HG03439 (cell line): ENCODE measurements at regions not wholly inside any gene's neighbourhood (a gene's known extent, or its start where the extent isn't known, plus 50 kb on each side); places are given as distances from the start of the nearest gene placed in this dataset.

Experiments
- ATAC-seq: cut with Tn5 transposase; IDR thresholded peaks from one replicate; pipeline ENCODE4 v1.9.1; 2021; ENCODE audit warnings: mild to moderate bottlenecking, moderate library complexity; ENCODE audit not compliant: unreplicated experiment

DNA sequence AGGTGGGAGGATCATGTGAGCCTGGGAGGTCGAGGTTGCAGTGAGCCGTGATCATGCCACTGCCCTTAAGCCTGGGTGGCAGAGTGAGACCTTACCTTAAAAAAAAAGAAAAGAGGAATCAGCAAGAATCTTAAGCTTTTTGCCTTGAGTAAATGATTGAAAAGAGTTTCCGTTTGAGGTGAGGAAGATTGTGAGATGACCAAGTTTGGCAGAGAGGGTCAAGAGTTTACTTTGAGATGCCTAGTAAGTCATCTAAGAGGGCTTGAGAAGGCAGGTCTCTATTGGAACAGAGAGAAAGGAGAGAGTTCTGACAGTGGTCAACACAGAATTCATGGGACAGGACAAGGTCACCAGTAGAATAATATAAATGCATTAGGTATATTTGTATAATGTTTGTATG, 572.1 kb downstream of the TLE4 start:
- no peak for ATAC-seq

DNA sequence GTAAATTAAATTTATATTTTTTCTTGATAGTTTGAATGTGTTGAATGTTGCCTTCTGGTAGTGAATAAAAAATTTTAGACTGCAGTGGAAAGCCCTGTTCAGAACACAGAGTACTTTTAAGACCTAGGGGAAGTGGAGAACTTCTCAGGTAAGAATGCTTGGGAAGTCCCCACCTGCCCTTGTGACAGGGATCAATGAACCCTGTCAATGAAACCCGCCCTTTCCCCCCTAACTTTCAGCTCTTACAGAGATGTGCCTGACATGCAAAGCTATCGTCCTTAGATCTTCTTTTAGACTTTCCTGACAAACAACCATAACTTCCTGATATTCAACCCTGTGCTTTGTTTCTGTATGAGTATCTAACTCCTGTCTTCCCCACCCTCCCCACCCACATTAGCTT, 562.7 kb downstream of the TLE4 start:
- ATAC-seq, result peak; percentile 94

DNA sequence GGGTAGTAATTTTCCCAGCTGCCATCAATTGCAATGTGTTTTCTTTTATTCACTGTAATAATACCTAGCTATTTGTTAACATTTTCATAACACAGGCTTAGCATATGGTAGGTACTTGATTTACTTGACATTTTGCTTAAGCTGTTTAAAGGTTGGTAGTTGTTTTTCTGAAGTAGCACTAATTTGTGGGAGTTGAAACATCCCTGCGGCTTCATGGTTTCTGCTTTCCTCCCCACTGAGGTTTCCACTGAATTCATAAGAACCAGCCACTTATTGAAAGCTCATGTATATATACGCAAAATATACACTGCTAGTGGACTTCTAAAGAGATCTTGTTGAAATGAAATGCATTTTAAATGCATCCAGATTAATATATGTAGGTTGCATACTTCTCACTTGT, 559.9 kb downstream of the TLE4 start:
- no peak for ATAC-seq

DNA sequence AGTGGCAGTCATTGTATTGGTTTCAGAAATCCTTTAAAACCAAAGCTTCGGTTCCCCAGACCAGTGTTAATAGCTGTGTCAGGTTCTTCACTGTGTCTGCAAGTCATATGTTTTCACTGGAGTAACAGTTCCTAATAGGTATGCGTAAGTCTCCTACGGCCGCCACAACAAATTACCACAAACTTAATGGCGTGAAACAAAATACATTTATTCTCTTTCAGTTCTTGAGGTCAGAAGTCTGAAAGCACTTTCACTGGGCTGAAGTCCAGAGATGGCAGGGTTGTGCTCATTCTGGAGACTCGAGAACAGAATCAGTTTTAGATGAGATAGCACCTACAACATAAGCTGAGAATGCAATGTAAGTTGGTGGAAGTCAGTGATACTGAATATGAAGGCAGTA, 556.2 kb downstream of the TLE4 start:
- no peak for ATAC-seq

DNA sequence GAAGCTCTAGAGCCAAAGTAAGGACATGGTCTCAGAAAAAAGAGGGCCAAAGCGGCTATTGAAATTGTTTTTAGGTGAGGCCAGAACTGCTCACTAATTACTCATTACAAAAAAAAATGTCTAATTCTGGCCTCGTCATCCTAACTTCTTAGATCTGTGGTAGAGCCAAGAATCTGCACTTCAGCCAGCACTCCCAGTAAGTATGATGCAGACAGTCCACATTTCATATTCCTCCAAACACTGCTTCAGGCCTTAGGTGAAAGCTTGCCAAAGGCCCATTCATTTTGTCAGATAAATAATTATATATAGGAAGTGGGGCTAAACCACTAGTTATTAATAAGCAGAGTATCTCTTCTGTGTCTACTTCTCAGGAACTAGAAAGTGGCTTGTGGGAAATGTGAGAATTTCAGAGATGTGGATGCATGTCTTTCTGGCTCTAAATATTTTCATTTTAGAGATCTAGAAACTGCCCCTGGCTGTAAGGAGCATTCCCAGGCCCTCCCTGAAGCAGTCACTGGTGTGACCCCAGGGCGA, 554.0 kb downstream of the TLE4 start:
- no peak for ATAC-seq

DNA sequence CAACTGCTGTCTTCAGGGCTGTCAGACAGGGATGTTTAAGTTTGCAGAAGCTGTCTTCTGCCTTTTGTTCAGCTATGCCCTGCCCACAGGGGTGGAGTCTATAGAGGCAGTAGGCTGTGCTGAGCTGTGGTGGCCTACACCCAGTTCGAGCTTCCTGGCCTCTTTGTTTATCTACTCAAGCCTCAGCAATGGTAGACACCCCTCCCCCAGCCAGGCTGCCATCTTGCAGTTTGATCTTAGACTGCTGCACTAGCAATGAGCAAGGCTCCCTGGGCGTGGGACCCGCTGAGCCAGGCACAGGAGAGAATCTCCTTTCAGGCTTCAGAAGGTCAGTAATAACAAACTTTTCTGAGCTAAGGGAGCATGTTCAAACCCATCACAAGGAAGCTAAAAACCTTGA, 545.3 kb downstream of the TLE4 start:
- ATAC-seq, result no peak

DNA sequence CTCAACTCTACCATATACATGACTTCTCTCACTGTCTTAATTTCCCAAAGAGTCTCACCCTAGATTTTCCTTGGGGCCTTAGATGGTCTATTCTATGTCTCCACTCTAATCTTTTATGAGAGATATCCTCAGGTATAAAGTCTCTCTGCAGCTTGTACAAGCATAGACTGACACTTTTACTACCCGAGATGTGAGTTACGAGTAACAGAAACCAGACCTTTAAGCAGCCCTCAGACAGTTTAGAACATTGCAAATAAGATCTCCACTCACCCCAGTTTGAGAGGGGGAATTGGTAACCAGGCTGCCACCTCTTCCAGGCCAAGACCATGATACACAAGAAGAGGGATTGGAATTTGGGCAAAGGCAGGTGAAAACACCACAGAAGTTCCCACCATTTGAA, 542.5 kb downstream of the TLE4 start:
- no peak for ATAC-seq

DNA sequence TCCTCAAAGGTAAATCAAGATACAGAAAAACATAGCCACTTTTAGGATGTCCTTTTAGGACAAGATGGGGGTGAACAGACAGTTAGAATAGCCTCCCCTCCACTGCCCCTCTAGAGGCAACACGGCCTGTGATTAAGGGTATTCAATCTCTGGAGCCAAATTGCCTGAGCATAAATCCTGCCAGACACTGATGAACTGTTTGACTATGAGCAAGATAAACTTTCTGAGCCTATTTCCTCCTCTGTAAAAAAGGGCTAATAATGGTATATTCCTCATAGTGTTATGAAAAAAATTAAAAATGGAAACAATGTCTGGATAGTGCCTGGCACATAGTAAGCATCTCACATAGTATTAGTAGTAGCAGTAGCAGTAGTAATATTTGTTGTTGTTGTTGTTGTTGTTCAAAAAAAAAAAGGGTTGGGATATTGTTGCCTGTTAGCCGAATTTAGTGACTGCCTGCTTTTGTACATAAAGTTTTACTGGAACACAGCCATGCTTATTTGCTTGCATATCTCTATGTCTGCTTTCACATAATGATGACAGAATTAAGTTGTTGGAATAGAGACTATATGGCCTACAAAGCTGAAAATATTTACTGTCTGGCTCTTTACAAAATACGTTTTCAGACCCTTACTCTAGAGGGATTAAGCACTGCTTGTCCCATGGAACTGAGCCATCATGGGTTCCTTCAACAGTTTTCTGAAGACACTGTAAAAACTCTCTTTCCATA, 536.3 kb downstream of the TLE4 start:
- no peak for ATAC-seq

DNA sequence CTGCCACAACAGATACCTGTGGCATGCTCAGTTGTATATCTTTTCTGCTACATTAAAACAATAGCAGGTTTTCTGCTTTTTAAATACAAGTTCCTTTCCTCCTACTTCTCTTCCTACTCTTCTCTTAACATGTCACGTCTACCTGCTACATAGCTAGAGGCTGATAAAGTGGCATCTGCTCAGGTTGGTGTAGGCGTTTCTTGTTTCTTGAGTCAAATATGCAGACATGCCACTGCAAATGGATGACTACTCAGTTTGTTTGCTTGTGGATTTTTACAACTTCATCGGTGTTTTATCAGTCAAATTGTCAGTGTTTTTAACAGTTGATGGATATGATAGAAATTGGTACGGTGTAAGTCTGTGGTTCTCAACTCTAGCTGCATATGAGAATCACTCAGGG, 525.7 kb downstream of the TLE4 start:
- ATAC-seq, result no peak

DNA sequence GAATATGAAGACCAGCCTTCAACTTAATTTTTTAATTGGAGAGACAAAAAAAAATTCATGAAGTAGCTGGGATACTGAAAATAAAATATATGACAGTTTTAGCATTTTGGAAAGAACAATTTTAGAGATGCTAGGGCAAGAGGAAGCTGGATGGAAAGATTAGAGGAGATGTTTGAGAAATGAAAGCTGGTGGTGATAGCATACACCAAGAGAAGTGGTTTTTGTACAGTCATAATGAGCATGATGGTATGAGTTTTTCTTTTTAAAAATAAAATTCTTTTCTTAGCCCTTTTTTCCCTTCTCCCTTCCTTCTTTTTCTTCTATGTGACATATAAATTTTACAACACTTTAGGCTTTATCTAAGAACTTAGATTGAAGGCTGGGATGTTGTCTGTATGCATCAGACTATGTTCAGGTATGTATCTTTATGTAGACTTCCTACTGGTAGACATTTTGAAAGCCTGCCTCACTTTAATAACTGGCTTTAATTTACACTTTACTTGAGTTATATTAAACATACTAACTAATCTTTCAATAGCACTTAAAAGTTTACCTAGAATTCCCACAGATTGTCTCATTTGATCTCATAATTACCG, 522.5 kb downstream of the TLE4 start:
- ATAC-seq, result peak; percentile 74

DNA sequence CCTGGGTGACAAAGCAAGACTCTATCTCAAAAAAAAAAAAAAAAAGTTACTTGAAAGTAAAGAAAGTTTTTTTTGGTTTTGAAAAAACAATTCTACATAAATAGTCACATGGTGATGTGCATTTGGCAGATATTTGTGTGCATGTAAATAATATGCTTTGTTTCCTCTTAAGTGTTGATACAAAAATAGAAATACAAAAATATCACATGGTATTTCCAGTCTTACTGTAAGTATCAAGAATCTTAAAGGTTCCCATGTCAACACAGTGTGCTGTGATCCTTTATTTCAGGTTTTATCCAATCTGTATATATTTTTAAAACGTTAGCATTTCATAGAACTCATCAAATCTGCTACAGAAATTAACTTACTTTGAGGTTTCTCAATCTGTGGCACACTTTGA, 521.9 kb downstream of the TLE4 start:
- no peak for ATAC-seq

DNA sequence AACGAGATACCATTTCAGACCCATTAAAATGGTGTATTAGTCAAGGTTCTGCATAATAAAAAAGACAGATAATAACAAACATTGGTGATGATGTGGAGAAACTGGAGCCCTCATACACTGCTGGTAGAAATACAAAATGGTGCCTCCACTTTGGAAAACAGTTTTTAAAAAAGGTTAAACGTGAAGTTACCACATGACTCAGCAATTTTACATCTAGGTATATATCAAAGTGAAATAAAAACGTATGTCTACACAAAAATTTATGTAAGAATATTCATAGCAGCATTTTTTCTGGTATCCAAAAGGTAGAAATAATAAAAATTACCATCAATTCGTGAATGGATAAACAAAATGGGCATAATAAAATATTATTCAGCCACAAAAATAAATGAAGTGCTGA, 519.8 kb downstream of the TLE4 start:
- ATAC-seq, result no peak

DNA sequence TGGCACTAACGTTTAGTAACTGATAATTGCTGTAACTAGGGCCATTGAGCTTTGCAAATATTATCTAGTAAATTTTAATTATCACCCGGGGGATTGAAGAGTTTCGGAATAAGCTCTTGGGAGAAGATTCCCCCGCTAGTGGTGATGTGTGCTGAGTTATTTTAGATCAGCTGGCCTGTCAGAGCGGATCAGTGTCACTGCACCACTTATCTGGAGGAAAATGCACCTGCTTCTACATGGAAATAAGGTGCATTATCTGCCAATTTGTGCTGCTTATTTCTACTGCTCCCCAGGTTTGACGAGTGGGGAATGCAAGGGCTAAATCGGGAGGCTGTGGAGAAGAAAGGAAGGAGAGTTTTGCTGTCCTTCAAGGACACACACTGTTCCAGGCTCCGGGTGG, 518.6 kb downstream of the TLE4 start:
- no peak for ATAC-seq

DNA sequence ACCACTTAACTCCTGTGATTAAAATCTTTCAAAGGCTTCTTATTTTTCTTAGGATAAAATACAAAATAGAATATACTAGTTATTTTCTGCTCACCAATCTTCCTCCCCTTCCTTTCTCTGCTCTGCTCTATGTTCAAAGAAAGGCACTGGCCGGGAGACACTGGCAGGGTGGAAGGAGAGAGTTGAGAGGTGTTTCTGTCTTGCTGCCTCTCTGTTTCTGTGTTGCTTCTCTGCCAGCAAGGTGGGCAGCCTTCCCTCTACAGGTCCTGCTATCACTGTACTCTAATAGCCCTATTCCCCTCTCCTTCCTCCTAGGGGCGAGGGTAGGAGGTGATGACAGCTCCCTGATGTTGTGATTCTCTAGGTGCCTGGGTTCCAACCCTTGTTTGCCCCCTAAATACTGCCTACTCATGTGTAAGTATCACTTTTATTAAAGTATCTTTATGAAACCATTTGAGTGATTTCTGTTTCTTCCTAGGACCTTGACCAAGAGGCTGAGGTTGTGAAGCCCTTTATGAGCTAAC, 515.1 kb downstream of the TLE4 start:
- no peak for ATAC-seq

DNA sequence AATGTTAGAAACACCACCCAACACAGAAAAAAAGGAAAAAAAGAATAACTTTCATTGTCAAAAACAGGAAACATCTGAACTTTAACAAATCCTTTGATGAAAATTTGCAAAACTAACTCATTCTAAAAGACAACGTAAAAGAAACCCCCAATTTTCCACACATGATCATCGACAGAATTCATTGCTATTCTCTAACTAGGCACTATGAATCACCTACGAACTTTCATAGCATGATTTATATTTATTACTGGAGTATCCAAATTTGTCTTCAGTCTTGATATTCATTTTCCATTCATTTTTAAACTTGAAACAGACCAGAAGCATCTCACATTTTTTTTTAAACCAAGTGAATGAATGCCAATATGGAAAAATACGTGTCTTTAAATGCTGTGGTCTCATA, 514.6 kb downstream of the TLE4 start:
- no peak for ATAC-seq

DNA sequence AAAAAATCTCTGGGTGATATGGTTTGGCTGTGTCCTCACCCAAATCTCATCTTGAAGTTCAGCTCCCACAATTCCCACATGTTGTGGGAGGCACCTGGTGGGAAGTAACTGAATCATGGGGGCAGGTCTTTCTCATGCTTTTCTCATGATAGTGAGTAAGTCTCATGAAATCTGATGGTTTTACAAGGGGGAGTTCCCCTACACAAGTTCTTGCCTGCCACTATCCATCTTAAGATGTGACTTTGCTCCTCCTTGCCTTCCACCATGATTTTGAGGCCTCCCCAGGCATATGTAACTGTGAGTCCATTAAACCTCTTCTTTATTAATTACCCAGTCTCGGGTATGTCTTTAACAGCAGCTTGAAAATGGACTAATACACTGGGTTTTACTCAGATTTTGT, 513.9 kb downstream of the TLE4 start:
- no peak for ATAC-seq

DNA sequence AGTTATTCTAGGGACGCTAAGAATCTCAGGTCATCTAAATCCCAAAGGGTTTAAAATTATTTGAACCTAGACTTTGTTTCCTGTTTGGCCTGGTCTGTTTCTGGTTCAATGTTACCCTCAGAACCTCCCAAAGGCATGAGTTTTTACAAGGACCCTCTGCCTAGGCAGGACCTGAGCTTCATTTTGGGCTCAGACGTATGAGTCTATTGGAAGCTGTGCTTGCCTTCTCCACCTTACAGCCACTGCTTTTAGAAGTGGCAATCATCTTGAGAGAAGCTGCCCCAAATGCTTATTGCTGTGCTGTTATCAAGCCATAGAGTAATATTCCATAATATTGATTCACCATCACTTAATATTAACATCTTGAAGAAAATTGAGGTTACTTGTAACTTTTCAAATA, 510.4 kb downstream of the TLE4 start:
- no peak for ATAC-seq

DNA sequence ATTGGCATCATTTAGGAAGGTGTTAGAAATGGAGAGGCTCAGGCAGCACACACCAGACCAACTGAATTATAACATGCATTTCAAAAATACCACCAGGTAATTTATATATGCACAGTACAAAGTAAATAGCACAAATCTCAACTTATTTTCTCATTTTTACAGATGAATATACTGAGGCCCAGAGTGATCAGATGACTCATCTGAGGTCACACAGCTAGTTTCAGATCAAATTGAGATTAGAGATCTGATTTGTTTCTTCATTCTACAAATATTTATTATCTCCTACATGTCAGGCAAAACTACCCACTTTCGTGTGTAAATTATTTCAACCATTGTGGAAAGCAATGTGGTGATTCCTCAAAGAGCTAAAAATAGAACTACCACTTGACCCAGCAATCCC, 507.1 kb downstream of the TLE4 start:
- no peak for ATAC-seq

DNA sequence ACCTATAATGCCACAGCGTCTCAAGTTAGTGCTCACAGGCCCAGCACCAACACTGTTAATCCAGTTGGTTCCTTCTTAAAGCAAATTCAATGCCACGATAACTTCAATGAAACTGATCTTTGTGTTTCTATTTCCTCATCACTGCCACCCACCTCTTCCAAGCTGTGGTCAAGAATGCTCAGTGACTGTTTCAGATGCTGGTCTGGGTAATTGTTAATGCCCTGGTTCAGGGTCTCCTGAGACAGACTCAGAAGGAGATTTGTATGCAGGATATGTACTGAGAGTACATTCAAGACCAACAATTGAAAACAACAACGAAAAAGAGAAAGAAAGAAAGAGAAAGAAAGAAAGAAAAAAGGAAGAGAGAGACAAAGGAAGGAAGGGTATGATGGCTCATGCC, 505.3 kb downstream of the TLE4 start:
- no peak for ATAC-seq

DNA sequence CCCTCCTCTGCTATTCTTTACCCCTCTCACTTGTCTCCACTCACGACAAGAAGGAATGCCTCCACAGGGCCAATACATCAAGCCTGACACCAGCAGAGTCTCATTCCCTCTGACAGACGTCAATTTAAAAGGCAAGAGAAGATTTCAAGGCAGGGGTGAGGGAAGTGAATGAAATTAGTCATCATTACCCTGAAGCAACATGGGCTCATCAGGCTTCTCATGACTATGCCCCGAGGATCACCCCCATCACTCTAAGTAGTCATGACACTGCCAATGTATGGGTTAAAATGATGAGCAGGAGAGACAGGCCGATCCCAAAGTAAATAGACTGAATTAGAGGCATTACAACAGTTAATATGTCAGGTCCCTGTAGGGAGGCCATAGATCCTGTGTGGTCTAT, 504.4 kb downstream of the TLE4 start:
- ATAC-seq, result no peak

DNA sequence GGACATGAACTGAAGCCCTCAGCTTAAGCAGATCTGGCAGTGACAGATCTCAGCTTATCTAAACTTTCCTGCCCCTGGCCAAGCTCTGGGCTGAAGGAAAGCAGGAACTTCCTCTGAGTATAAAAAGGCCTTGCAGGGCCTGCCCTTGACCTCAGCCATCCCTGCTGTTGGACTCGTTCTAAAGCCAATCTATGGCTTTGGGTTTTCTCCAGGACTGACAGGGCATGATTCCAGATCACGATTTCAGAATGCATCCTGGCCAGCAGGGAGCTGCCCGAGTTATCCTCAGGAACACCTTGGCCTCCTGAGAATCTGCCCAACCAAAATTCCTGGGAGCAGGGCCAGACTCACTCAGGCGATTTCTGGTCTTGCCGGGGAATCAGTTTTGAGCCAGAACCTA, 502.7 kb downstream of the TLE4 start:
- no peak for ATAC-seq

DNA sequence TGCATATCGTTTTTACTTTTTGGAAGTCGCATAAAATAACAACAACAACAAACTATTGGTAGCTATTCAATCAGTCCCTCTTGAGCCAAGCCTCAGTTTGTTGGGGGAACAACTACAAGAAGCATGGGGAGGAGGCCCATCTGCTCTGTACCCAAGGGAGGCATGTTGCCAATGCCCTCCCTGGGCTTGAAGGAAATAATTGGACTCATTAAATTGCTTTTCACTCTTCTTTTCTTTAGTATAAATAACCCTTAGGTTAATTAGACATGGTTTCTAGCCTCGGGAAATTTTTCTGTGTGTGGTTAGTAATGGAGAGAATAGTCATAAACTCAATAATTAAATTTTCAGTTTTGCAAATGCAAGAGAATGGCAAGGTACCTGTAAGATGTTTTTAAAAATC, 500.7 kb downstream of the TLE4 start:
- no peak for ATAC-seq
